IMR-90 (cell line): ENCODE measurements at regions not wholly inside any gene's neighbourhood (a gene's known extent, or its start where the extent isn't known, plus 50 kb on each side); places are given as distances from the start of the nearest gene placed in this dataset.

Experiments
- ATAC-seq: fragments of 200-7000 bp; cut with Tn5 transposase; 2 replicates; pipeline ENCODE4 v1.9.1; 2020; ENCODE audit warnings: low read depth, mild to moderate bottlenecking, moderate library complexity
- BruUV-seq: library from RNA; stranded (reverse); fragments of 400-500 nt; replicated peaks from 2 replicates; lab custom pipeline; 2021; lab: Mats Ljungman, UMichigan
- CTCF ChIA-PET: fragments of 300-600 bp; formaldehyde crosslinking; extraction: SDS; loops from one replicate; lab custom pipeline; 2021; ENCODE audit warnings: antibody characterized with exemption; lab: Yijun Ruan, JAX
- POLR2A ChIA-PET: fragments of 300-600 bp; sonication (Branson Sonifier 250); formaldehyde crosslinking; loops from one replicate; lab custom pipeline; 2022; ENCODE audit warnings: antibody characterized with exemption; ENCODE audit not compliant: unreplicated experiment; lab: Charles Lee
- DNase-seq: peaks from one replicate; pipeline ENCODE4 v3.0.0; 2013
- H2AFZ ChIP-seq: replicated peaks from 2 replicates; pipeline ENCODE3; 2013; ENCODE audit warnings: low read length, mild to moderate bottlenecking; ENCODE audit not compliant: poor library complexity
- H2AK5ac ChIP-seq: 2 replicates; pipeline ENCODE4 v1.6.1; 2013; ENCODE audit warnings: low read depth, low read length, inconsistent platforms
- H2AK9ac ChIP-seq: replicated peaks from 2 replicates; pipeline ENCODE3; 2013; ENCODE audit warnings: mild to moderate bottlenecking, low read depth, low read length, moderate library complexity; ENCODE audit not compliant: poor library complexity
- H2BK120ac ChIP-seq: 2 replicates; pipeline ENCODE4 v1.6.1; 2013; ENCODE audit warnings: low read depth, low read length, inconsistent platforms
- H2BK15ac ChIP-seq: 3 replicates; pipeline ENCODE4 v1.6.1; 2013; ENCODE audit warnings: low read depth, low read length, inconsistent platforms
- H2BK20ac ChIP-seq: 2 replicates; pipeline ENCODE4 v1.6.1; 2013; ENCODE audit warnings: low read depth, mild to moderate bottlenecking, inconsistent platforms, low read length, moderate library complexity
- H2BK5ac ChIP-seq: 2 replicates; pipeline ENCODE4 v1.6.1; 2013; ENCODE audit warnings: mild to moderate bottlenecking, low read depth, low read length, inconsistent platforms; ENCODE audit not compliant: poor library complexity, severe bottlenecking
- H3K14ac ChIP-seq: replicated peaks from 2 replicates; pipeline ENCODE4 v1.6.1; 2013; ENCODE audit warnings: low read depth, low read length, inconsistent platforms
- H3K18ac ChIP-seq: 2 replicates; pipeline ENCODE4 v1.6.1; 2013; ENCODE audit warnings: low read depth, low read length, control low read depth
- H3K23ac ChIP-seq: 2 replicates; pipeline ENCODE4 v1.6.1; 2013; ENCODE audit warnings: low read depth, low read length, inconsistent platforms
- H3K27ac ChIP-seq: 2 replicates; pipeline ENCODE4 v1.5.1; 2013; ENCODE audit warnings: mild to moderate bottlenecking, control low read depth, low read length; ENCODE audit not compliant: insufficient read depth
- H3K27me3 ChIP-seq: 2 replicates; pipeline ENCODE4 v1.6.1; 2013; ENCODE audit warnings: low read length; ENCODE audit not compliant: control insufficient read depth, insufficient read depth
- H3K36me3 ChIP-seq: 2 replicates; pipeline ENCODE4 v1.6.1; 2013; ENCODE audit warnings: low read length, mixed read lengths; ENCODE audit not compliant: control insufficient read depth, insufficient read depth
- H3K4ac ChIP-seq: 2 replicates; pipeline ENCODE4 v1.6.1; 2013; ENCODE audit warnings: low read depth, low read length, inconsistent platforms
- H3K4me1 ChIP-seq: 2 replicates; pipeline ENCODE4 v1.6.1; 2013; ENCODE audit warnings: low read length, mixed read lengths; ENCODE audit not compliant: control insufficient read depth, insufficient read depth
- H3K4me2 ChIP-seq: 2 replicates; pipeline ENCODE4 v1.6.1; 2013; ENCODE audit warnings: low read depth, mild to moderate bottlenecking, control low read depth, low read length, moderate library complexity
- H3K4me3 ChIP-seq: 2 replicates; pipeline ENCODE4 v1.5.1; 2013; ENCODE audit warnings: low read depth, mild to moderate bottlenecking, control low read depth, low read length, moderate library complexity; ENCODE audit not compliant: insufficient read depth
- H3K56ac ChIP-seq: 2 replicates; pipeline ENCODE4 v1.6.1; 2013; ENCODE audit warnings: low read length, inconsistent platforms; ENCODE audit not compliant: insufficient read depth; ENCODE audit errors: extremely low read depth
- H3K79me1 ChIP-seq, 2 experiments: 2 replicates each; pipeline ENCODE4 v1.6.1; 2013; ENCODE audit warnings: low read length in 2 of 2, inconsistent platforms in 1 of 2, low read depth in 1 of 2
- H3K9ac ChIP-seq: 2 replicates; pipeline ENCODE4 v1.6.1; 2013; ENCODE audit warnings: low read depth, low read length, control low read depth
- H3K9me1 ChIP-seq: 2 replicates; pipeline ENCODE4 v1.6.1; 2013; ENCODE audit warnings: low read length, inconsistent platforms; ENCODE audit not compliant: insufficient read depth
- H3K9me3 ChIP-seq: 2 replicates; pipeline ENCODE4 v1.6.1; 2013; ENCODE audit warnings: low read length; ENCODE audit not compliant: control insufficient read depth, insufficient read depth
- H4K20me1 ChIP-seq: 2 replicates; pipeline ENCODE4 v1.6.1; 2013; ENCODE audit warnings: low read length, inconsistent platforms; ENCODE audit not compliant: insufficient read depth
- H4K5ac ChIP-seq: 2 replicates; pipeline ENCODE4 v1.6.1; 2013; ENCODE audit warnings: mild to moderate bottlenecking, low read depth, low read length, control low read depth
- H4K8ac ChIP-seq, 2 experiments: 2 replicates each; pipeline ENCODE4 v1.6.1; 2013; ENCODE audit warnings: low read depth in 2 of 2, low read length in 2 of 2, control low read depth in 1 of 2, inconsistent platforms in 1 of 2
- H4K91ac ChIP-seq: 2 replicates; pipeline ENCODE4 v1.6.1; 2013; ENCODE audit warnings: low read depth, low read length, inconsistent platforms; ENCODE audit not compliant: insufficient read depth
- ELK1 ChIP-seq: fragments of 150-350 bp; IDR thresholded peaks from 2 replicates; pipeline ENCODE4 v1.6.1; 2016; ENCODE audit warnings: low read depth, mild to moderate bottlenecking, low read length, moderate library complexity, borderline replicate concordance
- WGBS, 2 experiments: methylation state at CpG; one replicate each; pipeline versions ENCODE4 v1.1.5 to v1.1.7; 2013; ENCODE audit warnings: missing lambda C conversion rate in 2 of 2; ENCODE audit not compliant: insufficient read length in 1 of 2; ENCODE audit errors: extremely low coverage in 2 of 2; 5-methylcytosine and 5-hydroxymethylcytosine counted together
- dilution Hi-C: fragments of 300-500 bp; cut with HindIII; formaldehyde crosslinking; loops from one replicate; pipeline ENCODE4 v1.14.3; 2018; ENCODE audit warnings: low sequenced_read_pairs; ENCODE audit not compliant: unreplicated experiment
- in situ Hi-C: fragments of 300-500 bp; cut with MboI; formaldehyde crosslinking; loops from 3 replicates; pipeline ENCODE4 v1.14.3; 2019; ENCODE audit warnings: low sequenced_read_pairs, inconsistent platforms, mixed read lengths
- intact Hi-C: fragments of 100-400 bp; cut with micrococcal nuclease; formaldehyde crosslinking; loops from 2 replicates; pipeline ENCODE4 v1.10.0; 2022

GRCh38 chr6:87803791-87804190, 101.8 kb upstream of the AKIRIN2 start:
- ATAC-seq (no peak), DNase-seq (no peak)
- Histone ChIP-seq H3K4ac (no peak overlapping the region), H4K91ac (no peak overlapping the region), H3K9me1 (no peaks in the 10 kb centered on the region), H3K18ac (no peak overlapping the region), H2AK5ac (no peak overlapping the region), H3K9ac (no peak overlapping the region), H3K4me2 (no peak overlapping the region), H4K8ac (no peak overlapping the region), H2AFZ (no peak overlapping the region), H3K23ac (no peak overlapping the region), H3K9me3 (no peaks in the 10 kb centered on the region), H3K4me1 (no peaks in the 10 kb centered on the region), H4K20me1 (no peaks in the 10 kb centered on the region), H3K56ac (no peak overlapping the region), H2AK9ac (no peak overlapping the region), H3K36me3 (no peaks in the 10 kb centered on the region), H3K27ac (no peak overlapping the region), H2BK20ac (no peak overlapping the region), H4K5ac (no peak overlapping the region), H2BK15ac (no peak overlapping the region), H3K4me3 (no peak overlapping the region), H3K14ac (no peak overlapping the region), H3K27me3 (peaks cover 2% of the 10 kb centered on the region; the same call in 1 of the 2 replicates), H2BK120ac (no peak overlapping the region), H3K79me1 (no peaks in the 10 kb centered on the region), H2BK5ac (no peak overlapping the region)
- BruUV-seq, result no TSS peak
- no CpG with 5 or more reads among the region's 3 CpGs for WGBS, 2 experiments
- ChIA-PET POLR2A (interaction anchor here (0.6 kb wide), 1 partner anchor 114 kb away, joined by 6 read pairs; no protein-coding TSS in a partner anchor), CTCF (no interaction called here)
- TF ChIP-seq ELK1, result no peak
- dilution Hi-C loops (no loop called here), intact Hi-C loops (no loop called here), in situ Hi-C loops (no loop called here)
